ENCODE measurements at regions not wholly inside any gene's neighbourhood (a gene's known extent, or its start where the extent isn't known, plus 50 kb on each side); places are given as distances from the start of the nearest gene placed in this dataset.

DNA sequence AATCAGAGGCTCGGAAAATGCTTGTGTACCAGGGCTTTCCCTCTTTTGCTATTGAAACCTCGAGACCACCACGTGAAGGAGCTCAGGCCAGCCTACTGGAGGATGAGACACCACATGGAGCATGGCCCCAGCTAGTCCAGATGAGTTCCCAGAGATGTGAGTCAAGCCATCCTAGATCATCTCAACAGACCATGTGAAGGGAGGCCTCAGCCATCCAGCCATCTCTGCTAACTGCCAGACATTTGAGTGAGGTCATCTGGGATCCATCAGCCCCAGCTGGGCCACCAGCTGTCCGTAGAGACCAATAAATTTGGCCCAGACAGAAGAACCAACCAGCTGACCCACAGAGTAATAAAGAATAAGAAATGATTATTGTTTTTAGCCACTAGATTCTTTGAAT lies 62.8 kb upstream of the PROK2 start:
- DNase-seq: no peak

DNA sequence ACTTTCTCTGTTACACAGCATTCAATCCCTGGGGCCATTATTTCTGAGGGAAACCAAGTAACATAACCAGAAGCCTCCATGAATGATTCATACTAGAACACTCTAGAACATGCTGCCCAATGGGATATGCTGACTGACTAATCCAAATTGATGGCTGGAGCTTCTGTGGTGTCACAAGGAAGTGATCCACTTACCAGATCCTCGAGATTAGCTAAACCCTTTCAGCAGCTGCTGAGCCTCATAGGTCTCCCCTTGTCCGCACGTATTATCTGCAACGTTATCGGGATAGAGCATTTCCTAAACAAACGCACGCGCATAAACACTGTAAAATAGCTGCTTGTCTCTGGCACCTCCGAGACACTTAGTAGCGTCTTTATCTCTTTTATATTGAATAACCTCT lies 61.2 kb upstream of the PROK2 start:
- no peak for DNase-seq

DNA sequence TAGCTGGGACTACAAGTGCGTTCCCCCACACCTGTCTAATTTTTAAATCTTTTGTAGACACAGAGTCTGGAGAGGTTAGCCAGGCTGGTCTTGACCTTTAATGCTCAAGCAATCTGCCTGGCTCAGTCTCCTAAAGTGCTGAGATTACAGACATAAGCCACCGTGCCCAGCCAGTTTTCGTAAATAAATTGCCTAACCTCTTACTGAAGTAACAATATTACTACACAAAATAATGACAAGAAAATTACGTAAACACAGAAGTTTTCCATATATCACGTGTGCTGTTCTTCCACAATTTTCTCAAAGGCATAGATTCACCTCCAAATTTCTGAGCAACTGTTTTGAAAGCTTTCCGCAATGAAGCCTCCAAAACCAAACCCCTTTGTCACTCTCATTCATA lies 58.1 kb upstream of the PROK2 start:
- DNase-seq: no peak

- no peak for DNase-seq
Observed at GRCh38 chr3:71838406-71838805, 53.5 kb upstream of the PROK2 start.

Measured in activated CD4-positive, CD25-positive, alpha-beta regulatory T cell (primary cell).